ENCODE measurements at regions not wholly inside any gene's neighbourhood (a gene's known extent, or its start where the extent isn't known, plus 50 kb on each side); places are given as distances from the start of the nearest gene placed in this dataset.

DNA sequence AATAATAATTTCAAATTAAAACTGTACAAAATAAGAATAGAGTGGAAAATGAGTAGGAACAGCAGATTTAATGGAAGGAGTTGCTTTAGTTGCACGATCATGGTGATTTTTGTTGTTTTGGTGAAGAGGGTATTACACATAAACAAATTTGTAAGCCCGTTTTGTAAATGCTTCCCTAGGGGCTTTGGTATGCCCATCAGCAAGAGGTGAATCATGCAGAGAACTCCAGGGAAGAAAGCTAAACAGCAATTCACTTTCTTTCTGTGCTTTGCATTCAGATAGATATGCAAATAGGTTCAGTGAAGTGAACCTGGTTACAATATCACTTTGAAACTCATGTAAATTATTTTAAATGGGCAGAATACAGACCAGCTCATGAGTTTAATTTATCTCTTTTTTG is 422.2 kb upstream of the MTPN start:
- TF ChIP-seq, protein P1, sequence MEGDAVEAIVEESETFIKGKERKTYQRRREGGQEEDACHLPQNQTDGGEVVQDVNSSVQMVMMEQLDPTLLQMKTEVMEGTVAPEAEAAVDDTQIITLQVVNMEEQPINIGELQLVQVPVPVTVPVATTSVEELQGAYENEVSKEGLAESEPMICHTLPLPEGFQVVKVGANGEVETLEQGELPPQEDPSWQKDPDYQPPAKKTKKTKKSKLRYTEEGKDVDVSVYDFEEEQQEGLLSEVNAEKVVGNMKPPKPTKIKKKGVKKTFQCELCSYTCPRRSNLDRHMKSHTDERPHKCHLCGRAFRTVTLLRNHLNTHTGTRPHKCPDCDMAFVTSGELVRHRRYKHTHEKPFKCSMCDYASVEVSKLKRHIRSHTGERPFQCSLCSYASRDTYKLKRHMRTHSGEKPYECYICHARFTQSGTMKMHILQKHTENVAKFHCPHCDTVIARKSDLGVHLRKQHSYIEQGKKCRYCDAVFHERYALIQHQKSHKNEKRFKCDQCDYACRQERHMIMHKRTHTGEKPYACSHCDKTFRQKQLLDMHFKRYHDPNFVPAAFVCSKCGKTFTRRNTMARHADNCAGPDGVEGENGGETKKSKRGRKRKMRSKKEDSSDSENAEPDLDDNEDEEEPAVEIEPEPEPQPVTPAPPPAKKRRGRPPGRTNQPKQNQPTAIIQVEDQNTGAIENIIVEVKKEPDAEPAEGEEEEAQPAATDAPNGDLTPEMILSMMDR (IDR thresholded peaks at IDR 0.05; ENCODE audit: poor library complexity), result no peak
- no peak for TF ChIP-seq EZH2 (IDR thresholded peaks at IDR 0.05; ENCODE audit: borderline replicate concordance)
- no peak for TF ChIP-seq EZH2phosphoT487 (IDR thresholded peaks at IDR 0.05; ENCODE audit: low read depth, severe bottlenecking, unreplicated experiment)
